Activated CD4-positive, alpha-beta memory T cell treated with anti-CD3 and anti-CD28 coated beads for 36 hours (primary cell): ENCODE measurements at regions not wholly inside any gene's neighbourhood (a gene's known extent, or its start where the extent isn't known, plus 50 kb on each side); places are given as distances from the start of the nearest gene placed in this dataset.

Experiments used
- CTCF ChIA-PET: fragments of 350-600 bp; sonication (Branson Sonifier 250); formaldehyde crosslinking; loops from one replicate; lab custom pipeline; 2021; ENCODE audit warnings: antibody characterized with exemption, inconsistent platforms; lab: Charles Lee
- POLR2A ChIA-PET: fragments of 350-600 bp; sonication (Branson Sonifier 250); formaldehyde crosslinking; loops from one replicate; lab custom pipeline; 2021; ENCODE audit warnings: antibody characterized with exemption; lab: Charles Lee
- DNase-seq: peaks from one replicate; pipeline ENCODE4 v3.0.0-alpha.2; 2020
- H3K27ac Mint-ChIP-seq: one replicate; pipeline ENCODE4 v1.8.0; 2021; ENCODE audit warnings: mixed read lengths
- H3K27me3 Mint-ChIP-seq: one replicate; pipeline ENCODE4 v1.8.0; 2021; ENCODE audit warnings: mixed read lengths
- H3K36me3 Mint-ChIP-seq: one replicate; pipeline ENCODE4 v1.8.0; 2021; ENCODE audit warnings: mixed read lengths
- H3K4me1 Mint-ChIP-seq: one replicate; pipeline ENCODE4 v1.8.0; 2021; ENCODE audit warnings: low read depth, mixed read lengths
- H3K4me3 Mint-ChIP-seq: one replicate; pipeline ENCODE4 v1.8.0; 2021; ENCODE audit warnings: mild to moderate bottlenecking, mixed read lengths
- H3K9me3 Mint-ChIP-seq: one replicate; pipeline ENCODE4 v1.8.0; 2021; ENCODE audit warnings: mixed read lengths
- intact Hi-C: fragments of 100-400 bp; cut with micrococcal nuclease; formaldehyde crosslinking; loops from one replicate; pipeline ENCODE4 v1.15.1; 2023

GRCh38 chr3:150081084-150081483, 110.4 kb upstream of the PFN2 start:
- H3K4me1 Mint-ChIP-seq = no peaks in the 10 kb centered on the region
- CTCF ChIA-PET = no interaction called here
- H3K4me3 Mint-ChIP-seq = no peak overlapping the region
- H3K36me3 Mint-ChIP-seq = no peaks in the 10 kb centered on the region
- no peak for DNase-seq
- intact Hi-C loops = no loop called here
- H3K27ac Mint-ChIP-seq = no peak overlapping the region
- H3K27me3 Mint-ChIP-seq = peaks cover 5% of the 10 kb centered on the region
- POLR2A ChIA-PET = no interaction called here
- H3K9me3 Mint-ChIP-seq = peaks cover 8% of the 10 kb centered on the region

- no peak for DNase-seq
- H3K36me3 Mint-ChIP-seq = no peaks in the 10 kb centered on the region
- H3K4me1 Mint-ChIP-seq = no peaks in the 10 kb centered on the region
- no peak overlapping the region for H3K27ac Mint-ChIP-seq
- H3K4me3 Mint-ChIP-seq = no peak overlapping the region
- intact Hi-C loops = no loop called here
- peaks cover 10% of the 10 kb centered on the region for H3K9me3 Mint-ChIP-seq
- ChIA-PET CTCF (no interaction called here), POLR2A (no interaction called here)
- peaks cover 5% of the 10 kb centered on the region for H3K27me3 Mint-ChIP-seq
Observed at GRCh38 chr3:150080058-150080730, 109.5 kb upstream of the PFN2 start.

- no peak for DNase-seq
- no peaks in the 10 kb centered on the region for H3K4me1 Mint-ChIP-seq
- intact Hi-C loops = no loop called here
- peaks cover 10% of the 10 kb centered on the region for H3K9me3 Mint-ChIP-seq
- no peak overlapping the region for H3K4me3 Mint-ChIP-seq
- CTCF ChIA-PET = no interaction called here
- H3K27me3 Mint-ChIP-seq = peaks cover under 1% of the 10 kb centered on the region
- H3K27ac Mint-ChIP-seq = no peak overlapping the region
- no peaks in the 10 kb centered on the region for H3K36me3 Mint-ChIP-seq
- POLR2A ChIA-PET = no interaction called here
Observed at GRCh38 chr3:150079029-150079739, 108.5 kb upstream of the PFN2 start.

- no peak for DNase-seq
- Mint-ChIP-seq H3K36me3 (no peaks in the 10 kb centered on the region), H3K4me3 (no peak overlapping the region), H3K27me3 (peaks cover 9% of the 10 kb centered on the region), H3K4me1 (no peaks in the 10 kb centered on the region), H3K27ac (no peak overlapping the region), H3K9me3 (peaks cover 10% of the 10 kb centered on the region)
- POLR2A ChIA-PET = no interaction called here
- CTCF ChIA-PET = no interaction called here
- intact Hi-C loops = no loop called here
Observed at GRCh38 chr3:150077581-150078247, 107.0 kb upstream of the PFN2 start.

GRCh38 chr3:150077107-150077506, 106.4 kb upstream of the PFN2 start:
- DNase-seq = no peak
- no peaks in the 10 kb centered on the region for H3K4me1 Mint-ChIP-seq
- intact Hi-C loops = no loop called here
- H3K4me3 Mint-ChIP-seq = no peak overlapping the region
- POLR2A ChIA-PET = no interaction called here
- H3K9me3 Mint-ChIP-seq = peaks cover 10% of the 10 kb centered on the region
- peaks cover 9% of the 10 kb centered on the region for H3K27me3 Mint-ChIP-seq
- H3K36me3 Mint-ChIP-seq = no peaks in the 10 kb centered on the region
- no peak overlapping the region for H3K27ac Mint-ChIP-seq
- CTCF ChIA-PET = interaction anchor here (1.0 kb wide), 1 partner anchor 307 kb away, joined by 4 read pairs; no protein-coding TSS in a partner anchor

GRCh38 chr3:150076443-150076842, 105.7 kb upstream of the PFN2 start:
- POLR2A ChIA-PET = no interaction called here
- DNase-seq = no peak
- Mint-ChIP-seq H3K4me3 (no peak overlapping the region), H3K36me3 (no peaks in the 10 kb centered on the region), H3K27ac (no peak overlapping the region), H3K4me1 (no peaks in the 10 kb centered on the region), H3K9me3 (peaks cover 10% of the 10 kb centered on the region), H3K27me3 (peaks cover 9% of the 10 kb centered on the region)
- CTCF ChIA-PET = interaction anchor here (1.0 kb wide), 1 partner anchor 308 kb away, joined by 4 read pairs; no protein-coding TSS in a partner anchor
- intact Hi-C loops = no loop called here

- H3K36me3 Mint-ChIP-seq = no peaks in the 10 kb centered on the region
- no peak overlapping the region for H3K27ac Mint-ChIP-seq
- intact Hi-C loops = no loop called here
- ChIA-PET POLR2A (no interaction called here), CTCF (no interaction called here)
- peaks cover 9% of the 10 kb centered on the region for H3K27me3 Mint-ChIP-seq
- no peaks in the 10 kb centered on the region for H3K4me1 Mint-ChIP-seq
- H3K4me3 Mint-ChIP-seq = no peak overlapping the region
- DNase-seq = no peak
- peaks cover 10% of the 10 kb centered on the region for H3K9me3 Mint-ChIP-seq
Observed at GRCh38 chr3:150075417-150075865, 104.7 kb upstream of the PFN2 start.

GRCh38 chr3:150074697-150075416, 104.2 kb upstream of the PFN2 start:
- intact Hi-C loops = no loop called here
- ChIA-PET CTCF (interaction anchor here (0.5 kb wide), 1 partner anchor 506 kb away, joined by 3 read pairs; no protein-coding TSS in a partner anchor), POLR2A (no interaction called here)
- no peak for DNase-seq
- Mint-ChIP-seq H3K9me3 (peaks cover 10% of the 10 kb centered on the region), H3K36me3 (no peaks in the 10 kb centered on the region), H3K27ac (no peak overlapping the region), H3K4me3 (no peak overlapping the region), H3K4me1 (no peaks in the 10 kb centered on the region), H3K27me3 (peaks cover 9% of the 10 kb centered on the region)

GRCh38 chr3:150074277-150074676, 103.6 kb upstream of the PFN2 start:
- ChIA-PET CTCF (interaction anchor here (0.5 kb wide), 1 partner anchor 506 kb away, joined by 3 read pairs; no protein-coding TSS in a partner anchor), POLR2A (no interaction called here)
- Mint-ChIP-seq H3K36me3 (no peaks in the 10 kb centered on the region), H3K4me3 (no peak overlapping the region), H3K9me3 (peaks cover 10% of the 10 kb centered on the region), H3K27me3 (peaks cover 14% of the 10 kb centered on the region), H3K27ac (no peak overlapping the region), H3K4me1 (no peaks in the 10 kb centered on the region)
- intact Hi-C loops = no loop called here
- no peak for DNase-seq

- Mint-ChIP-seq H3K36me3 (no peaks in the 10 kb centered on the region), H3K27ac (no peak overlapping the region), H3K4me3 (no peak overlapping the region), H3K4me1 (no peaks in the 10 kb centered on the region), H3K27me3 (peaks cover 14% of the 10 kb centered on the region), H3K9me3 (peaks cover 10% of the 10 kb centered on the region)
- CTCF ChIA-PET = no interaction called here
- POLR2A ChIA-PET = no interaction called here
- intact Hi-C loops = no loop called here
- no peak for DNase-seq
Observed at GRCh38 chr3:150073513-150073912, 102.8 kb upstream of the PFN2 start.

- Mint-ChIP-seq H3K27ac (no peak overlapping the region), H3K36me3 (no peaks in the 10 kb centered on the region), H3K9me3 (peaks cover 10% of the 10 kb centered on the region), H3K27me3 (peaks cover 14% of the 10 kb centered on the region), H3K4me1 (no peaks in the 10 kb centered on the region), H3K4me3 (no peak overlapping the region)
- intact Hi-C loops = no loop called here
- ChIA-PET POLR2A (no interaction called here), CTCF (no interaction called here)
- no peak for DNase-seq
Observed at GRCh38 chr3:150073031-150073430, 102.3 kb upstream of the PFN2 start.

- intact Hi-C loops = no loop called here
- H3K4me3 Mint-ChIP-seq = no peak overlapping the region
- CTCF ChIA-PET = no interaction called here
Observed at GRCh38 chr3:150072576-150072975, 101.9 kb upstream of the PFN2 start.

More at GRCh38 chr3:150072576-150072975, 101.9 kb upstream of the PFN2 start:
- Mint-ChIP-seq H3K9me3 (peaks cover 10% of the 10 kb centered on the region), H3K27me3 (peaks cover 17% of the 10 kb centered on the region), H3K27ac (no peak overlapping the region), H3K36me3 (no peaks in the 10 kb centered on the region), H3K4me1 (no peaks in the 10 kb centered on the region)
- POLR2A ChIA-PET = no interaction called here
- no peak for DNase-seq
